HG02981 (cell line): ENCODE measurements at regions not wholly inside any gene's neighbourhood (a gene's known extent, or its start where the extent isn't known, plus 50 kb on each side); places are given as distances from the start of the nearest gene placed in this dataset.
"Not testable (repeated sequence)": the region's sequence is repeated elsewhere in the genome, so short reads cannot be mapped to it uniquely, and the experiment has no call there.

Source experiments
- ATAC-seq: cut with Tn5 transposase; IDR thresholded peaks from one replicate; pipeline ENCODE4 v1.9.1; 2021; ENCODE audit warnings: mild to moderate bottlenecking, moderate library complexity; ENCODE audit not compliant: unreplicated experiment

GRCh38 chr6:128739112-128739511 lies 143.8 kb upstream of the LAMA2 start:
- no peak for ATAC-seq

DNA sequence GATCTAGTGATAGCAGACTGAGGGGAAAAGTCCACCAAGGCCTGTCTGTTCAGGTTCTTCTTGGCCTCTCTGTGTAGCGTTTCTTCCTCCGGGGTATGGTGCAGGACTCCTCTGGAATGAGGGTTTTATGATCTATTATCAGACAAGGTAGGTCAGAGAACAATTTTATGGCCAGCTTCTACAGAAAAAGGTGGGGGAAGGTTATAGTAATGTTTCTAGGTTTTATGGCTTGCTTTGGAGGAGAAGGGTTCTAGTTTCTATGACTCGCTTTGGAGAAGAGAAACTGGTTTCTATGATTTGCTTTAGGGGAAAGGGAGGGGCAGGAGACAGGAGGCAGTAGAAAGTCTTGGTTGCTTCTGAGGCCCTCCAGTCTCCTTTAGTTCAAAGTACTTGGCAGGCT lies 144.8 kb upstream of the LAMA2 start:
- no peak for ATAC-seq

GRCh38 chr6:128736780-128737179 lies 146.2 kb upstream of the LAMA2 start:
- no peak for ATAC-seq

GRCh38 chr6:128731249-128732165 lies 151.4 kb upstream of the LAMA2 start:
- ATAC-seq, result peak; percentile 73

DNA sequence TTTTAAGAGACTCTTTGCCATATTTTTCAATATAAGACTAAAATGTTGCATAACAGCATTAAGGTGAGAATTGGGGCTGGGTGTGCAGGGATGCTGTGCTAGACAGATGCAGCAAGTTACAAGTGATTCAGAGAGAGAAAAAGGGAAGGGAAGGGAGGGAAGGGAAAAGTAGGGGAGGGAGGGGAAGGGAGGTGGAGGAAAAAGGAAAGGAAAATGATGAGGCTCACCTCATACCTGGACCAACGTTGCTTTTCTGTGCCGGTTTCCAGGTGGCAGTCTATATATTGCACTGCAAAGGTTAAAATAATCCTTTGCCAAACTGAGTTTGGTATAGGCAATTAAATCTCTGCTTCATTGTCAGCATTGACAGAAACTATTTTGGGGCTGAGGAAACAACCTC lies 155.4 kb upstream of the LAMA2 start:
- no peak for ATAC-seq

- ATAC-seq, result no peak
Observed at GRCh38 chr6:128725271-128726233, 157.4 kb upstream of the LAMA2 start.

GRCh38 chr6:128724738-128725137 lies 158.2 kb upstream of the LAMA2 start:
- no peak for ATAC-seq

GRCh38 chr6:128723667-128724066 lies 159.3 kb upstream of the LAMA2 start:
- no peak for ATAC-seq

- ATAC-seq, result no peak
Observed at GRCh38 chr6:128720891-128721290, 162.0 kb upstream of the LAMA2 start.

- no peak for ATAC-seq
Observed at GRCh38 chr6:128719786-128720185, 163.2 kb upstream of the LAMA2 start.

GRCh38 chr6:128713461-128713860 lies 169.5 kb upstream of the LAMA2 start:
- no peak for ATAC-seq

GRCh38 chr6:128712898-128713297 lies 170.0 kb upstream of the LAMA2 start:
- ATAC-seq, result no peak

GRCh38 chr6:128711149-128711548 lies 171.8 kb upstream of the LAMA2 start:
- no peak for ATAC-seq

GRCh38 chr6:128710315-128710714 lies 172.6 kb upstream of the LAMA2 start:
- ATAC-seq, result no peak

DNA sequence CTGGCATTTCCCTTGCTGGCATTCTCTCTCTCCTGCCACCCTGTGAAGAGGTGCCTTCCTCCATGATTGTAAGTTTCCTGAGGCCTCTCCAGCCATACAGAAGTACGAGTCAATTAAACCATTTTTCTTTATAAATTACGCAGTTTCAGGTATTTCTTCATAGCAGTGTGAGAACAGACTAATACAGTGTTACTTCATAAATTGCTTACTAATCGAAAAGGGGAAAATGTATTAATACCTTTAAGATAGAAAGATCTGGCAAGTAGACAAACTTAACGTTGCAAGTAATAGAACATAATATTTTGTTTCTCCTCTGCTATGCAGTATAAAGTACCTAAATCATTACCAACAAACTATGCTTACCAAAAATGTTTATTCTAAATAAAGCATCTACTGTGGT lies 178.3 kb upstream of the LAMA2 start:
- ATAC-seq, result no peak

DNA sequence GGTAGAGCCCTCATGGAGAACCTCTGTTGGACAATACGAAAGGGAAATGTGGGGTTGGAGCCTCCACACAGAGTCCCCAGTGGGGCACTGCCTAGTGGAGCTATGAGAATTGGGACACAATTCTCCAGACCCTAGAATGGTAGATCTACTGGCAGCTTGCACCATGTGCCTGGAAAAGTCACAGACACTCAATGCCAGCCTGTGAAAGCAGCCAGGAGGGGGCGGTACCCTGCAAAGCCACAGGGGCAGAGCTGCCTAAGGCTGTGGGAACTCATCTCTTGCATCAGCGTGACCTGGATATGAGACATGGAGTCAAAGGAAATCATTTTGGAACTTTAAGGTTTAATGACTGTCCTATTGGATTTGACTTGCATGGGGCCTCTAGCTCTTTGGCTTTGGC lies 179.1 kb upstream of the LAMA2 start:
- not testable (repeated sequence) for ATAC-seq

- no peak for ATAC-seq
Observed at GRCh38 chr6:128696691-128697689, 176.6 kb upstream of the PTPRK start.

- ATAC-seq, result peak; percentile 96
Observed at GRCh38 chr6:128694303-128695009, 174.1 kb upstream of the PTPRK start.

- ATAC-seq, result no peak
Observed at GRCh38 chr6:128690063-128690462, 169.7 kb upstream of the PTPRK start.

DNA sequence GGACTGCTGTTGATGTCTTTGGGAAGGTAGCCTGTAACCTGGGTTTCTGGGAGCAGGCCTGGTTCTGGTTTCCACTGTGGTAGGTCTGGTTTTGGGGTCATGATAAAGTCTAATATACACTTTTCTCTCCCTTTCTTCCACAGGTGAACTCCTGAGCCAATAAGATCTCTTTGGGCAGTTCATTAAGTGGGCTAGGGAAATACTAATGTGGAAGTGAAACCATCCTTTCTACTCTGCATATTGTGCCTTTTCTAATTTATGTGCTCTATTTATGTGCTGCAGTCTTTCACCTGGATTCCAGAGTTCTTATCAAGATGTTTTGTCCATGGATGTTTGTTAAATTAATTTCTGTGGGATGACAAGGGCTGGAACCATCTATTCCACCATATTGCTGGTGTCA lies 165.7 kb upstream of the PTPRK start:
- ATAC-seq, result no peak
